Endodermal cell (in vitro differentiated cells): ENCODE measurements at regions not wholly inside any gene's neighbourhood (a gene's known extent, or its start where the extent isn't known, plus 50 kb on each side); places are given as distances from the start of the nearest gene placed in this dataset.

Source experiments
- DNase-seq: peaks from one replicate; pipeline ENCODE4 v3.0.0-alpha.2; 2017
- H3K27ac ChIP-seq: 2 replicates; pipeline ENCODE4 v1.5.1; 2013; ENCODE audit warnings: mild to moderate bottlenecking, low read depth, low read length, moderate library complexity
- H3K27me3 ChIP-seq: 2 replicates; pipeline ENCODE4 v1.6.1; 2013; ENCODE audit warnings: mild to moderate bottlenecking, low read length, moderate library complexity; ENCODE audit not compliant: insufficient read depth, control insufficient read depth, poor library complexity, severe bottlenecking
- H3K36me3 ChIP-seq: 2 replicates; pipeline ENCODE4 v1.7.0; 2013; ENCODE audit warnings: mild to moderate bottlenecking, low read length, moderate library complexity; ENCODE audit not compliant: control insufficient read depth, insufficient read depth
- H3K4me1 ChIP-seq: one replicate; pipeline ENCODE4 v1.7.0; 2013; ENCODE audit warnings: low read length; ENCODE audit not compliant: control insufficient read depth, insufficient read depth
- H3K4me3 ChIP-seq: 2 replicates; pipeline ENCODE4 v1.5.1; 2013; ENCODE audit warnings: mild to moderate bottlenecking, low read length, moderate library complexity
- H3K9ac ChIP-seq: 2 replicates; pipeline ENCODE4 v1.6.1; 2013; ENCODE audit warnings: mild to moderate bottlenecking, low read length, moderate library complexity; ENCODE audit not compliant: poor library complexity, severe bottlenecking; ENCODE audit errors: extremely low read depth
- H3K9me3 ChIP-seq: 2 replicates; pipeline ENCODE4 v1.6.1; 2013; ENCODE audit warnings: mild to moderate bottlenecking, low read length, moderate library complexity; ENCODE audit not compliant: control insufficient read depth
- H3K27ac Mint-ChIP-seq: 2 replicates; pipeline ENCODE4 v1.8.0; 2020; ENCODE audit warnings: mixed read lengths
- H3K27me3 Mint-ChIP-seq: 2 replicates; pipeline ENCODE4 v1.8.0; 2021; ENCODE audit warnings: mild to moderate bottlenecking, mixed read lengths; ENCODE audit not compliant: insufficient read depth
- H3K36me3 Mint-ChIP-seq: 2 replicates; pipeline ENCODE4 v1.8.0; 2020; ENCODE audit warnings: low read depth, mixed read lengths
- H3K4me1 Mint-ChIP-seq: 2 replicates; pipeline ENCODE4 v1.8.0; 2020; ENCODE audit warnings: mixed read lengths
- H3K4me3 Mint-ChIP-seq: 2 replicates; pipeline ENCODE4 v1.8.0; 2020; ENCODE audit warnings: mild to moderate bottlenecking, moderate library complexity, mixed read lengths
- H3K9me3 Mint-ChIP-seq: 2 replicates; pipeline ENCODE4 v1.8.0; 2020; ENCODE audit warnings: mild to moderate bottlenecking, mixed read lengths
- WGBS, 2 experiments: methylation state at CpG; one replicate each; pipeline versions ENCODE4 v1.1.5 to v1.1.7; 2013; ENCODE audit warnings: missing lambda C conversion rate in 2 of 2, mixed read lengths in 1 of 2; ENCODE audit not compliant: insufficient coverage in 1 of 2, insufficient read length in 1 of 2; 5-methylcytosine and 5-hydroxymethylcytosine counted together
- TF ChIP-seq, protein P1 (sequence below): fragments of 200-600 bp; sonication (generic); conservative IDR thresholded peaks from 2 replicates; pipeline ENCODE4 v1.5.0; 2021; ENCODE audit warnings: antibody characterized with exemption, mild to moderate bottlenecking

GRCh38 chr6:37078814-37079213 lies 73.4 kb downstream of the FGD2 start:
- Histone ChIP-seq H3K36me3 (no peaks in the 10 kb centered on the region), H3K4me1 (no peaks in the 10 kb centered on the region), H3K9me3 (no peaks in the 10 kb centered on the region), H3K4me3 (no peak overlapping the region), H3K9ac (no peak overlapping the region), H3K27me3 (no peaks in the 10 kb centered on the region), H3K27ac (no peak overlapping the region)
- Mint-ChIP-seq H3K27me3 (no peaks in the 10 kb centered on the region), H3K27ac (no peak overlapping the region), H3K9me3 (peaks cover 1% of the 10 kb centered on the region), H3K4me1 (peaks cover 6% of the 10 kb centered on the region), H3K4me3 (no peak overlapping the region), H3K36me3 (no peaks in the 10 kb centered on the region)
- DNase-seq, result no peak
- TF ChIP-seq, protein P1, sequence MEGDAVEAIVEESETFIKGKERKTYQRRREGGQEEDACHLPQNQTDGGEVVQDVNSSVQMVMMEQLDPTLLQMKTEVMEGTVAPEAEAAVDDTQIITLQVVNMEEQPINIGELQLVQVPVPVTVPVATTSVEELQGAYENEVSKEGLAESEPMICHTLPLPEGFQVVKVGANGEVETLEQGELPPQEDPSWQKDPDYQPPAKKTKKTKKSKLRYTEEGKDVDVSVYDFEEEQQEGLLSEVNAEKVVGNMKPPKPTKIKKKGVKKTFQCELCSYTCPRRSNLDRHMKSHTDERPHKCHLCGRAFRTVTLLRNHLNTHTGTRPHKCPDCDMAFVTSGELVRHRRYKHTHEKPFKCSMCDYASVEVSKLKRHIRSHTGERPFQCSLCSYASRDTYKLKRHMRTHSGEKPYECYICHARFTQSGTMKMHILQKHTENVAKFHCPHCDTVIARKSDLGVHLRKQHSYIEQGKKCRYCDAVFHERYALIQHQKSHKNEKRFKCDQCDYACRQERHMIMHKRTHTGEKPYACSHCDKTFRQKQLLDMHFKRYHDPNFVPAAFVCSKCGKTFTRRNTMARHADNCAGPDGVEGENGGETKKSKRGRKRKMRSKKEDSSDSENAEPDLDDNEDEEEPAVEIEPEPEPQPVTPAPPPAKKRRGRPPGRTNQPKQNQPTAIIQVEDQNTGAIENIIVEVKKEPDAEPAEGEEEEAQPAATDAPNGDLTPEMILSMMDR, result no peak
- WGBS, 2 experiments, result 98 to 100% methylated on average over 1 to 2 of the region's 2 CpGs

DNA sequence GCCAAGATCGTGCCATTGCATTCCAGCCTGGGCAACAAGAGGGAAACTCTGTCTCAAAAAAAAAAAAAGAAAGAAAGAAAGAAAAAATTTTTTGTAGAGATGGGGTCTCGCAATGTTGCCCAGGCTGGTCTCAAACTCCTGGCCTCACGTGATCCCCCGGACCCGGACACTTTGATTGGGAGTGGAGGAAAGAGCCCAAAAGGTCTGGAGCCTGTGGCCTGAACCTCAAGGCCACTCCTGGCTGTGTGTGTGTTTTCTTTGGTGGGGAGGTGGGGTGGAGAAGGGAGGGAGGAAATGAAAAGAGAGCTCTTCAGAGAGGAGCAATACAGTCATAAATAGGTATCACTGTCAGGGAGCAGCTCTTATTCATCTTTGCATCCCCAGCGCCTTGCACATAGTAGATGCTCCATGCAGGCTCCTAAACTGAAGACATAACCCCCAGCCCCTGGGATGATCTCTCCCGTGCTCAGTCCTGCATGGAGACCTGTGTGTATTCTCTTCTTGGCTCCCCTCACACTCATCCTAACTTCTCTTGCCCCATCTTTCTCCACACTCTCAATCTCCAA lies 75.7 kb downstream of the FGD2 start:
- Mint-ChIP-seq H3K27me3 (no peaks in the 10 kb centered on the region), H3K4me3 (no peak overlapping the region), H3K4me1 (peaks cover 6% of the 10 kb centered on the region), H3K36me3 (no peaks in the 10 kb centered on the region), H3K27ac (no peak overlapping the region), H3K9me3 (peaks cover 1% of the 10 kb centered on the region)
- no peaks in the 10 kb centered on the region for H3K36me3 ChIP-seq
- TF ChIP-seq, protein P1, result no peak
- no peak overlapping the region for H3K9ac ChIP-seq
- DNase-seq, result no peak
- no peak overlapping the region for H3K27ac ChIP-seq
- H3K27me3 ChIP-seq, result no peaks in the 10 kb centered on the region
- no peaks in the 10 kb centered on the region for H3K9me3 ChIP-seq
- 63 to 79% methylated on average over 3 to 7 of the region's 7 CpGs for WGBS, 2 experiments
- H3K4me1 ChIP-seq, result no peaks in the 10 kb centered on the region
- H3K4me3 ChIP-seq, result no peak overlapping the region

GRCh38 chr6:37082390-37083130 lies 77.1 kb downstream of the FGD2 start:
- 96 to 97% methylated on average over 11 to 16 of the region's 17 CpGs for WGBS, 2 experiments
- Histone ChIP-seq H3K27ac (no peak overlapping the region), H3K27me3 (no peaks in the 10 kb centered on the region), H3K36me3 (no peaks in the 10 kb centered on the region), H3K4me1 (no peaks in the 10 kb centered on the region), H3K9ac (no peak overlapping the region), H3K4me3 (no peak overlapping the region), H3K9me3 (no peaks in the 10 kb centered on the region)
- TF ChIP-seq, protein P1, result no peak
- H3K27me3 Mint-ChIP-seq, result no peaks in the 10 kb centered on the region
- no peak overlapping the region for H3K4me3 Mint-ChIP-seq
- H3K27ac Mint-ChIP-seq, result no peak overlapping the region
- peaks cover 1% of the 10 kb centered on the region for H3K9me3 Mint-ChIP-seq
- no peaks in the 10 kb centered on the region for H3K36me3 Mint-ChIP-seq
- no peak for DNase-seq
- peaks cover 6% of the 10 kb centered on the region for H3K4me1 Mint-ChIP-seq
